ENCODE measurements at regions not wholly inside any gene's neighbourhood (a gene's known extent, or its start where the extent isn't known, plus 50 kb on each side); places are given as distances from the start of the nearest gene placed in this dataset.
A peak's percentile ranks its signal among the peaks of the same experiment; 100 is the strongest.

DNA sequence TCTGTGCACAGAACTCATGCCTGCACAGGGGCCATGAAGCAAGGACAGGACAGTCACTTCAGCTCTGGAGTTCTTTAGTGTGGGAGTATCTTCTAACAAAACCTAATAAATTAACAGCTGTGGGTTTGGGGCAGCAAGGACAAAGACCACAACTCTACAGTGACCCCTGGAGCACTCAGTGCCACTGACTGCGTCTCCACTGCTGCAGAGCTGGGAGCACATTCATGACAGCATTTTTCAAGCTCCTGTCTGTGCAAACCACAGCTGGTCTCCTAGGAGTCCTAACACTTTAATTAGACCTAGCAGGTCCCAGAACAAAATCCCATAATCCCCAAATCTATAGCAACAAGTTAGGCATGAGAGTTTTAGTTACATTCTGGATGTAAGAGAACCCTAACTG is 76.5 kb downstream of the RTL9 start:
- peaks cover 91% of the 10 kb centered on the region for H3K4me1 Mint-ChIP-seq
- no peak for DNase-seq
- H3K27ac Mint-ChIP-seq: peak overlapping the region; percentile 84
- H3K36me3 Mint-ChIP-seq (ENCODE audit: low read depth): no peaks in the 10 kb centered on the region
- H3K9me3 Mint-ChIP-seq: no peaks in the 10 kb centered on the region
- TF ChIP-seq, protein P1, sequence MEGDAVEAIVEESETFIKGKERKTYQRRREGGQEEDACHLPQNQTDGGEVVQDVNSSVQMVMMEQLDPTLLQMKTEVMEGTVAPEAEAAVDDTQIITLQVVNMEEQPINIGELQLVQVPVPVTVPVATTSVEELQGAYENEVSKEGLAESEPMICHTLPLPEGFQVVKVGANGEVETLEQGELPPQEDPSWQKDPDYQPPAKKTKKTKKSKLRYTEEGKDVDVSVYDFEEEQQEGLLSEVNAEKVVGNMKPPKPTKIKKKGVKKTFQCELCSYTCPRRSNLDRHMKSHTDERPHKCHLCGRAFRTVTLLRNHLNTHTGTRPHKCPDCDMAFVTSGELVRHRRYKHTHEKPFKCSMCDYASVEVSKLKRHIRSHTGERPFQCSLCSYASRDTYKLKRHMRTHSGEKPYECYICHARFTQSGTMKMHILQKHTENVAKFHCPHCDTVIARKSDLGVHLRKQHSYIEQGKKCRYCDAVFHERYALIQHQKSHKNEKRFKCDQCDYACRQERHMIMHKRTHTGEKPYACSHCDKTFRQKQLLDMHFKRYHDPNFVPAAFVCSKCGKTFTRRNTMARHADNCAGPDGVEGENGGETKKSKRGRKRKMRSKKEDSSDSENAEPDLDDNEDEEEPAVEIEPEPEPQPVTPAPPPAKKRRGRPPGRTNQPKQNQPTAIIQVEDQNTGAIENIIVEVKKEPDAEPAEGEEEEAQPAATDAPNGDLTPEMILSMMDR (IDR thresholded peaks at IDR 0.05): no peak
- H3K27me3 Mint-ChIP-seq (ENCODE audit: low read depth, poor library complexity): peaks cover 8% of the 10 kb centered on the region
- no peak overlapping the region for H3K4me3 Mint-ChIP-seq

DNA sequence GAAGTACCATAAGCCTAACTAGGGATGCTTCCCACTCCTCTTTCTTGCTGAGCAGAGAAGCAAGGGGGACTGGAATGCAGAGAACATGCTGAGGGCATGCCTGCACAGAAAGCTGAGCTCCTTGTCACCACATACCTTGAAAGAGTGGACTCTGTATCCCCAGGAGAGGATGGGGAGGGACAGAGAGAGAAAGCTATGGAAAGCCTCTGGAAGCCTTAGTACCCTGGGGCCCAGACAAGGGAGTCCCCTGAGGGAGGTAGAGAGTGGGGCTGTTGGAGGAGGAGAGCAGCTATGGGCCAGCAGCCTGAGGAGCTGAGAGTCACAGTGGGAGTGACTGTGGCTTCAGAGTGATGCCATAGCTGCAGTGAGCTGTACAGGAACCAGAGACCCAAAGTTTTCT is 77.9 kb downstream of the RTL9 start:
- peaks cover 8% of the 10 kb centered on the region for H3K27me3 Mint-ChIP-seq (ENCODE audit: low read depth, poor library complexity)
- TF ChIP-seq, protein P1 (IDR thresholded peaks at IDR 0.05): no peak
- H3K4me1 Mint-ChIP-seq: peaks cover 95% of the 10 kb centered on the region
- no peak for DNase-seq
- no peak overlapping the region for H3K4me3 Mint-ChIP-seq
- no peaks in the 10 kb centered on the region for H3K36me3 Mint-ChIP-seq (ENCODE audit: low read depth)
- H3K27ac Mint-ChIP-seq: no peak overlapping the region
- no peaks in the 10 kb centered on the region for H3K9me3 Mint-ChIP-seq

DNA sequence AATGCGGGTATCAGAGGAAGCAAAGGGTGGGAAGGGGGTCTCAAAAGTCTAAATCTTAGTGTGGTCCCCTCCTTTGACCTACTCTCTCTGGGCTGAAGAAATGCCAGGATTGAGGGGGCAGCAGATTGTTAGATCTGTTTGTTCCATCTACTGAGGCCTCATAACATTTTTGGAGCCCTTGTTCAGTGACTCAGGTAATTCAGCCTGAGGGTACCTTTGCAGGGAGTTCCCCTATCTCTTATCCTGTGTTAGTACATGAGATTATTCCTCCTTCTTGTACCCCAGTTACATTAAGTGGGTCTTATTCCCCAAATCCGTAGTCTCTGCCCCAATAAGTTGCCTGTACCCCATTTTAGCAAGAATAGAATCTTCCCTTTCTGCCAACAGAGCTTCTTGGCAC is 79.0 kb downstream of the RTL9 start:
- Mint-ChIP-seq H3K4me3 (no peak overlapping the region), H3K4me1 (peaks cover 93% of the 10 kb centered on the region), H3K9me3 (no peaks in the 10 kb centered on the region), H3K27ac (no peak overlapping the region), H3K36me3 (ENCODE audit: low read depth) (no peaks in the 10 kb centered on the region), H3K27me3 (ENCODE audit: low read depth, poor library complexity) (peaks cover 4% of the 10 kb centered on the region)
- no peak for DNase-seq
- TF ChIP-seq, protein P1 (IDR thresholded peaks at IDR 0.05): no peak

GRCh38 chrX:110440016-110440805 is 81.6 kb downstream of the RTL9 start:
- no peaks in the 10 kb centered on the region for H3K36me3 Mint-ChIP-seq (ENCODE audit: low read depth)
- peak; percentile 33 for DNase-seq
- TF ChIP-seq, protein P1 (IDR thresholded peaks at IDR 0.05): no peak
- no peaks in the 10 kb centered on the region for H3K9me3 Mint-ChIP-seq
- H3K4me3 Mint-ChIP-seq: peak overlapping the region; percentile 66
- H3K27ac Mint-ChIP-seq: peak overlapping the region; percentile 87
- peaks cover 15% of the 10 kb centered on the region for H3K27me3 Mint-ChIP-seq (ENCODE audit: low read depth, poor library complexity)
- H3K4me1 Mint-ChIP-seq: peaks cover 89% of the 10 kb centered on the region

DNA sequence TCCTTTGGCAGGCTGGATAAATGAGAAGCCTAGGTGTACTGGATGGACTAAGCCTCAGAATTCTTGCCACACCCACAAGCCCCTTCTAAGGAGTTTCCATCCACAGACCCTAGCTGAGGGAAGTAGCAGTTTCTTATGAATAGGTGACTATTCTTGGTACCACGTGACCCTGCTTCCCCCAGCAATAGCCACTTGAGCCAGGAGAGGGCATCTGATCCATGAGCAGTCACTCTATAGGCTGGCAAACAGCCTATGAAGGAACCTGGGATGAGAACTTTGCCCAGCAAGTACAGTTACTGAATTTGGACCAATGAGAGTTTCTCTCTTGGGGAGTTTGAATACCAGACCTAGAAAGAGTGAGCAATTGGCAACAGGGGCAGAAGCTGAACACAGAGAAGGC is 84.0 kb downstream of the RTL9 start:
- H3K27me3 Mint-ChIP-seq (ENCODE audit: low read depth, poor library complexity): peaks cover 16% of the 10 kb centered on the region
- no peak overlapping the region for H3K27ac Mint-ChIP-seq
- H3K4me3 Mint-ChIP-seq: no peak overlapping the region
- TF ChIP-seq, protein P1 (IDR thresholded peaks at IDR 0.05): peak; percentile 31
- peak; percentile 36 for DNase-seq
- no peaks in the 10 kb centered on the region for H3K9me3 Mint-ChIP-seq
- no peaks in the 10 kb centered on the region for H3K36me3 Mint-ChIP-seq (ENCODE audit: low read depth)
- H3K4me1 Mint-ChIP-seq: peaks cover 78% of the 10 kb centered on the region

DNA sequence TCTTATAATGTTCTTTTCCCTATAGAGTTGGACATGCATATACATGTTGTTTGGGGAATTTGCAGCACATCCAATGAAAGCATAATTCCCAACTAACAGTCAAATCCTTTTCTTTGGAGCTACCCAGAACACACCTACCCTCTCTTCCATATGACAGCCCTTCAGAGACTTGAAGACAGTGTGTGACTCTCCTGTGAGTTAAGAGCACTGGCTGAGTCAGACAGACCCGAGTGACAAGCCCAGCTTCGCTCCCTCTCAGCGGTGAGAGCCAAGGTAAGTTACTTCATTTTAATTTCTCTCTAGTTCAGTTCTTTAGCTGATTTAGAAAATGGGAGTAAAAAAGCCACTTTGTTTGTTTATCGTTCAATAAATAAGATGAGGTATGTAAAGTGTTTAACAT is 86.3 kb downstream of the RTL9 start:
- no peak for DNase-seq
- no peak overlapping the region for H3K4me3 Mint-ChIP-seq
- H3K9me3 Mint-ChIP-seq: no peaks in the 10 kb centered on the region
- no peak overlapping the region for H3K27ac Mint-ChIP-seq
- H3K27me3 Mint-ChIP-seq (ENCODE audit: low read depth, poor library complexity): peaks cover 14% of the 10 kb centered on the region
- no peaks in the 10 kb centered on the region for H3K36me3 Mint-ChIP-seq (ENCODE audit: low read depth)
- TF ChIP-seq, protein P1 (IDR thresholded peaks at IDR 0.05): no peak
- peaks cover 67% of the 10 kb centered on the region for H3K4me1 Mint-ChIP-seq
